ENCODE measurements at regions not wholly inside any gene's neighbourhood (a gene's known extent, or its start where the extent isn't known, plus 50 kb on each side); places are given as distances from the start of the nearest gene placed in this dataset.
"Not testable (repeated sequence)": the region's sequence is repeated elsewhere in the genome, so short reads cannot be mapped to it uniquely, and the experiment has no call there.

DNA sequence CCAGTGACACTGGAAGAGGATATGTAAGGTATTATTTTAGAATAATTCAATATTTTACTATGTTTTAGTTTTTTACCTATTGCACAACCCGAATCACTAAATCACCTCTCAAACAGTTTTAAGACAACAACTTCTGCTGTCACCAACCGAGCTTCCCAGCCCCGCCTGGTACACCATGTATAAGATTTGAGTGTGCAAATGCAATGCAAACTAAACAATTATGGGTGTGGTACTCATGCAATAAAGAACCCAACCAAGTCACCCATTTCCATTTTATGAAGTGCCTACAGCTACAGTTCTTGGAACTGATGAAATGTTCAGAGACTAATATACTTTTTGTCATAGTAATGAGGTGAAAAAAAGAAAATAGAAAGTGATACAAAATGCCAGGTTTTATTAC, 256.2 kb downstream of the TAFA4 start:
- Mint-ChIP-seq H3K4me1 (ENCODE audit: low read depth) (no peaks in the 10 kb centered on the region), H3K9me3 (no peaks in the 10 kb centered on the region), H3K27me3 (no peaks in the 10 kb centered on the region), H3K4me3 (no peak overlapping the region), H3K27ac (no peak overlapping the region), H3K36me3 (ENCODE audit: low read depth) (no peaks in the 10 kb centered on the region)
- intact Hi-C loops (cut with micrococcal nuclease): no loop called here

DNA sequence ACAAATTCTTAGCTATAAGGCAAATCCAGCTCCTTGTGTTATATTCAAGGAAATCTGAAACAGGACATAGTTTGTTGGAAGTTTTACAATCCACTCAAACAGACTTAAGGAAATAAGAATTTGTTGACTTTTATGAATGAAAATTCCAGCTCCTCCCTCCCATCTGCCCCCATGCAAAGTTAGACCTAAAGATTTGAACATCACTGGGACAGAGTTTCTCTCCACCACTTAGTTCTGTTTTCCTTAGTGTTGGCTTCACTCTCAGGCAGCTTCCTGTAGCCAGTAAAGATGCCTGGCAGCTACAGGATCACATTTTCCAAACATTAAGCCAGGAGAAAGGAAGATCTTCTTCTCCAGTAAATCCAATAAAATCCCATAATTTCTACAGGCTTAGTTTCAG, 265.0 kb downstream of the TAFA4 start:
- H3K4me3 Mint-ChIP-seq: no peak overlapping the region
- no peaks in the 10 kb centered on the region for H3K9me3 Mint-ChIP-seq
- no peak overlapping the region for H3K27ac Mint-ChIP-seq
- no peaks in the 10 kb centered on the region for H3K4me1 Mint-ChIP-seq (ENCODE audit: low read depth)
- H3K36me3 Mint-ChIP-seq (ENCODE audit: low read depth): no peaks in the 10 kb centered on the region
- intact Hi-C loops (cut with micrococcal nuclease): no loop called here
- H3K27me3 Mint-ChIP-seq: no peaks in the 10 kb centered on the region

DNA sequence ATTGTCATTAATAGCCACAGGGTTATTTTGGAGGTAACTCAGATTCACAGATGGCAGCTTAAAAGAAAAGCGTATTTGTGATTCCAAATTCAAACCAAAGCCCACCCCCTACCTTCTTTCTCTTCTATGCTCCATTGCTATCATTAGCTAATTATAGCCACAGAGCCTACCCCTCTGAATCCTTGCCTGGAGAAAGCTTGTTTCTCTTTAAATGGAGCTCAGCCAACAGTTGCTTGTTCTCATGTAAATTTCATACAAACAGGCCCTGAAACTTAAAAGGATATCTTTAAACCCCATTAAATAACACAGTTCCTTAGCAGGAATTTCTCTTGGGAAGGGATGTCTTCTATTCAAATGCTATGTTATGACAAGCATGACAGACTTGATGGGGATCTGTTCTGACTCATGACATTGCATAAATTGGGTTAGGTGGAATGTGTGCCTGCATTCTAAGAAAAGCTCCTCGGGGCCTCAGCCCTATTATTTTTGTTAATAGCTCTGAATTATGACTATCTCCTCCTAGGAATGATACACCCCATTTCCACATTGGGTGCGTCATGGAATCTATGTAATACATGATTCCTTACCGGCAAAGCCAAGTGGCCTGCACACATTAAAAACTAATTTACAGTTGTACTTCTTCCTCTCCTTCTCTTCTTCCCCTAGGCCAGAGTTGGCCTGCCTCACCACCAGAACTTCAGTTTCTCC, 265.8 kb downstream of the TAFA4 start:
- H3K4me3 Mint-ChIP-seq: no peak overlapping the region
- H3K27ac Mint-ChIP-seq: no peak overlapping the region
- H3K36me3 Mint-ChIP-seq (ENCODE audit: low read depth): no peaks in the 10 kb centered on the region
- H3K9me3 Mint-ChIP-seq: no peaks in the 10 kb centered on the region
- no peaks in the 10 kb centered on the region for H3K4me1 Mint-ChIP-seq (ENCODE audit: low read depth)
- intact Hi-C loops (cut with micrococcal nuclease): no loop called here
- H3K27me3 Mint-ChIP-seq: no peaks in the 10 kb centered on the region

DNA sequence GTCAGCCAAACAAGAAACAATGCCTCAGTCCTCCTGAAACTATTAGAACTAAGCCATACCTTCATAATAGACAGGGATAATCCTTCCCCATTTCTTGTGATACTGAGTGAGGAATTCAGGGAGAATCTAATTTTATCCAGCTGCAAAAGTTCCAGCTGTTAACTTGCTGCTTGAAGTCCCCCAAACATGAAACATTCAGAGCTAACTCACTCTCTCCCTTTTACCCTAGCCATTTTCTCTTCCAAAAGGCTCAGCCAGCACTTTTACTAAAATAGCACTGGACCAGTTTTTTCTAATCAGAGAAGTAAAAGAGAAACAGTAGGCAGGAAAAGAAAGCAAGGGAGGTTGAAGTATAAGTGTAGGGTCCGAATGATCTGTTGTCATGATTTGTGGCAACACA, 268.1 kb downstream of the TAFA4 start:
- Mint-ChIP-seq H3K36me3 (ENCODE audit: low read depth) (no peaks in the 10 kb centered on the region), H3K4me3 (no peak overlapping the region)

DNA sequence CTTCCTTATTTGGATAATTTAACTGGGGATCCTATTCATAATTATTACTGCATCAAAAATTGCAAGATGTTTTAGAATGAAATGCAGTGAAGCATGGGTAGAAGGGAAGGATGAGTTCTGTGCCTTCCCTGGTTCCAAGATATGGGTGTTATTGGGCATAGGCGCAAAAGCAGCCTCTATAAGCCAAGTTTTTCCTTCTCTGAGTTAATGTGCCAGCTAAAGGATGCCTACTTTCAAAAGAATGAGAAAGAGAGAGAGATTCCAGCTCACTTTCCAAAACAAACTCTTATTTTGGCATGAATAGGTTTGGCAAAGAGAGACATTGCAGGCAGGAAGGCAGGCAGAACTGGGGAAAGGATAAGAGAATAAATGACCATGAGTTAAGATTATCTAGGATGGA, 270.2 kb downstream of the TAFA4 start:
- H3K4me3 Mint-ChIP-seq: no peak overlapping the region
- no peaks in the 10 kb centered on the region for H3K9me3 Mint-ChIP-seq
- intact Hi-C loops (cut with micrococcal nuclease): no loop called here
- H3K27me3 Mint-ChIP-seq: no peaks in the 10 kb centered on the region
- H3K36me3 Mint-ChIP-seq (ENCODE audit: low read depth): no peaks in the 10 kb centered on the region
- H3K27ac Mint-ChIP-seq: no peak overlapping the region
- H3K4me1 Mint-ChIP-seq (ENCODE audit: low read depth): no peaks in the 10 kb centered on the region

More for the DNA sequence above, 268.1 kb downstream of the TAFA4 start:
- Mint-ChIP-seq H3K27me3 (no peaks in the 10 kb centered on the region), H3K9me3 (no peaks in the 10 kb centered on the region), H3K4me1 (ENCODE audit: low read depth) (no peaks in the 10 kb centered on the region), H3K27ac (no peak overlapping the region)
- intact Hi-C loops (cut with micrococcal nuclease): no loop called here

DNA sequence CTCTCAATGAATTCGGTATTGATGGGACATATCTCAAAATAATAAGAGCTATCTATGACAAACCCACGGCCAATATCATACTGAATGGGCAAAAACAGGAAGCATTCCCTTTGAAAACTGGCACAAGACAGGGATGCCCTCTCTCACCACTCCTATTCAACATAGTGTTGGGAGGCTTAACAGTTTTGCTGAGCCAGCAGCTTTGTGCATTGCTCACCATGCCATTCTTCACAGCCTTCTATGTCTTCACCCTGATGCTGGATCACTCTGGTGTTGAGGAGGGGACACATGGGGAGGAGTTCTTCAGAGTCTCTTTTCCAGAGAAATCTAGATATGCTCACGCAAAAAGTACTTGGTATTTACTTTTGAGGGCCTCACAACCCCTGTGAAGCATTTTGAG, 281.7 kb downstream of the TAFA4 start:
- H3K27me3 Mint-ChIP-seq; H3K4me1 Mint-ChIP-seq (ENCODE audit: low read depth); H3K4me3 Mint-ChIP-seq; intact Hi-C loops (cut with micrococcal nuclease); H3K27ac Mint-ChIP-seq; H3K36me3 Mint-ChIP-seq (ENCODE audit: low read depth); H3K9me3 Mint-ChIP-seq: not testable (repeated sequence)

DNA sequence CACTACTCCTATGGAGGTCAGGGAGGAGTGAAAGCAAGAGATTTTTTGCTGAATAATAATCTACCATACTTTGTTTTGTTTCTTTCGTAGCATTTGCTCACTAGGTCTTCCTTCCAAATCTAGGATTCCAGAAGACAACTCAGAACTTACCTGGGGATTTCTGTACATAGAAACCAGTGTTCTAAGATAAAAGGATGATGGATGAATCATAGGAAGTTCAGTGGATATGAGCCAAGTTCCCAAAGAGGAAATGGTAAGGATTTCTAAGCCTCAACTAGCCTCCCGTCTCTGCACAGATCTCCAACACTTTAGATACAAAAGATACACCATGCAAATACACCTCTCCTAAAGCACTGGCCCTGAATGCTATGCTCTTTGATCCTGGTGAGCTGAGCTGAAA, 283.9 kb downstream of the TAFA4 start:
- Mint-ChIP-seq H3K27me3 (no peaks in the 10 kb centered on the region), H3K4me1 (ENCODE audit: low read depth) (no peaks in the 10 kb centered on the region), H3K9me3 (no peaks in the 10 kb centered on the region), H3K36me3 (ENCODE audit: low read depth) (no peaks in the 10 kb centered on the region), H3K27ac (no peak overlapping the region), H3K4me3 (no peak overlapping the region)
- intact Hi-C loops (cut with micrococcal nuclease): no loop called here

DNA sequence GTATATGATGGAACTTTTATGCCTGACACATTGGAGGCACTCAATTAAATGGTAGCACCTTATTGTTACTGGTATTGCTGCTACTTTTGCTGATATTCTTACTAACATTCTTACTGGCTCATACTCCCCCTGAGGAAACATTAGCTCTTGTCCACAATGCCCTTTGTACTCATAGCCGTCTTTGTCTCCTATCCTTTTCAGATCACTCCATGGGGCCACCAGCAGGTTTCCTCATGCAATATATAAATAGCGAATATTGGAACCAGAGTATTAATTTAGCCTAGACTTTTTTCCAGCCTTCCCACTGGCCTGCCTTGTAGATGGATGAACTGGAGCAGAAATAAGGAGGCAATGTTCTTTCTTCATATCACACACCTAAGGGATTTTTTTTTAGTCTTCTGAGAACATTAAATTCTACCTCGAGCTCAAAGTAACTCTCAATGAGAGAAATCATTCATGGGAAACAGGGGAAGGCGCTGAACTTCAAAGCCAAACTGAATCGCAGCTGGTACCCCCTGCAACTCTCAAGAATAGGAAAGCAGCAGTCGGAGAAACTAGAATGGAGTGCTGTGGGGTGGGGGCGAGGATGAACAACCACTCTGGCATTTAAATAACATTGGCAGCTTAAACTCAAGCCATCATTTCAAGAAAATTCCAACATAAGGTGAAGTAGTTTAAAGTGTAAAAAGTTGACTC, 300.3 kb downstream of the TAFA4 start:
- intact Hi-C loops (cut with micrococcal nuclease): no loop called here
- H3K27ac Mint-ChIP-seq: no peak overlapping the region
- no peaks in the 10 kb centered on the region for H3K36me3 Mint-ChIP-seq (ENCODE audit: low read depth)
- no peaks in the 10 kb centered on the region for H3K27me3 Mint-ChIP-seq
- no peaks in the 10 kb centered on the region for H3K9me3 Mint-ChIP-seq
- no peaks in the 10 kb centered on the region for H3K4me1 Mint-ChIP-seq (ENCODE audit: low read depth)
- H3K4me3 Mint-ChIP-seq: no peak overlapping the region

DNA sequence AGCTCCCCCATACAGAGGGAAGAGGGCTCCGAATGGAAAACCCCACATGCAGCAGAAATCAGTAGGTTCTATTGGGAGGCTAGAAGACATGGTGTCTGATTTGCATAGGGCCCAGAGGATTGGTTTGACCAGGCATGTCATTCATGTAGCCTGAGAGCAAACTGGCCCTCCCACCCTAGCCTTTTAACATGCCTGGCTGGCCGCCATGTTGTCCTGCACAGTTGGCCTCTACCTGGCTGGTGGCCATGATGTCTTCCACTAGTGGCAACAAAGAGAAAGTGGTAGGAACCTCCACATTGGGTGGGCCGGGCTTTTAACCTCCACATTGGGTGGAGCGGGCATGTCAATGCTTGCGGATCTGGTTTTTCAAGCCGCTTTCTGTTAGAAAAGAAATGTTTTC, 312.1 kb downstream of the TAFA4 start:
- intact Hi-C loops (cut with micrococcal nuclease): no loop called here
- H3K27me3 Mint-ChIP-seq: no peaks in the 10 kb centered on the region
- no peak overlapping the region for H3K27ac Mint-ChIP-seq
- no peaks in the 10 kb centered on the region for H3K4me1 Mint-ChIP-seq (ENCODE audit: low read depth)
- H3K36me3 Mint-ChIP-seq (ENCODE audit: low read depth): no peaks in the 10 kb centered on the region
- no peak overlapping the region for H3K4me3 Mint-ChIP-seq
- no peaks in the 10 kb centered on the region for H3K9me3 Mint-ChIP-seq

DNA sequence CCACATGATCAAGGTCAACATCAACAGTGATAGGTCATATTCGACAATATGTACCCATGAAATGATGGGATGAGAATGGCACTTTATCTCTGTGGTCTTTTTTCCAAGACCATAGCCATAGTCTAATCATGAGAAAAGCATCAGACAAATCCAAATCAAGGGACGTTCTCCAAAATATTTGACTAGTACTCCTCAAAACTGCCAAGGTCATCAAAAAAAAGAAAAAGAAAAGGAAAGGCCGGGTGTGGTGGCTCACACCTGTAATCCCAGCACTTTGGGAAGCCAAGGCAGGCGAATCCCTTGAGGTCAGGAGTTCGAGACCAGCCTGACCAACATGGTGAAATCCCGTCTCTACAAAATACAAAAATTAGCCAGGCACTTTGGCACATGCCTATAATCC, 318.3 kb downstream of the TAFA4 start:
- intact Hi-C loops (cut with micrococcal nuclease): no loop called here
- no peak overlapping the region for H3K4me3 Mint-ChIP-seq

DNA sequence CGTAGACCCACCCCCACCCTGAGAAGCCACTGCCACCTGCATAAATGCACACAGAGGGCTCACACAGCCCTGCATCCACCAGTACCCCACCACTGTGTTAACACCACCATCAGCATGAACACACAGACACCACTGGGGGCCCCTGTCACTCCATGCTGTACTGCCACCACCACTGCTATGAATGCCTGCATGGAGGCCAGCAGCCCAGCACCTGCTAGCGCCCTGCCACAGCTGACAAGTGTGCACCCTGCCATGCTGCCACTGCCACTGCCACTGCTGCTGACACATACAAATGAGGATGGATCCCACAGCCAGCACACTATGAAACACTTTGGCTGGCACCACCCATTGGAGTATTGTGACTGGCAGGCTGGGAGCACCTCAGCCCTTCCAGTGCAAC, 361.0 kb downstream of the TAFA4 start:
- H3K4me1 Mint-ChIP-seq (ENCODE audit: low read depth): no peaks in the 10 kb centered on the region
- no peak overlapping the region for H3K27ac Mint-ChIP-seq
- H3K36me3 Mint-ChIP-seq (ENCODE audit: low read depth): no peaks in the 10 kb centered on the region
- intact Hi-C loops (cut with micrococcal nuclease): no loop called here
- peaks cover 18% of the 10 kb centered on the region for H3K9me3 Mint-ChIP-seq
- H3K4me3 Mint-ChIP-seq: no peak overlapping the region
- no peaks in the 10 kb centered on the region for H3K27me3 Mint-ChIP-seq

More for the DNA sequence above, 318.3 kb downstream of the TAFA4 start:
- H3K36me3 Mint-ChIP-seq (ENCODE audit: low read depth): no peaks in the 10 kb centered on the region
- no peak overlapping the region for H3K27ac Mint-ChIP-seq
- no peaks in the 10 kb centered on the region for H3K4me1 Mint-ChIP-seq (ENCODE audit: low read depth)
- H3K27me3 Mint-ChIP-seq: no peaks in the 10 kb centered on the region
- peaks cover 14% of the 10 kb centered on the region for H3K9me3 Mint-ChIP-seq

DNA sequence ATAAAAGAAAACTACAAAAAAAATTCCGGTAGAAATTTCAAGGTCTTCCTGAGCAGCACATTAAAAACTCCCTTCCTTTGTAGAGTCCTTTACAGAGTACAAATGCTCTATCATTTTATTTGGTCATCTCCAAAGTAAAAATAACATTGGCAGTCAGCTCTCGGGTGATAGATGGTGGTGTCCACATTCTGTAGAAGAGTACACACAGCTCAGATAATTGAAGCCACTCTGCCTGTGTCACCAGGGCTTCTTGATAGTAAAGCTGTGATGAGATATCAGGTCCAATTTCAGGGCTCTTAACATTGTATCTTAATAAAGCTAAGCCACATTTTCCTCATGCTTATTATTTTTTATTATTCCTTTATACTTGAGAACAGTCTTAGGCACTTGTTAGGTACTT, 371.6 kb downstream of the TAFA4 start:
- Mint-ChIP-seq H3K27me3 (no peaks in the 10 kb centered on the region), H3K27ac (no peak overlapping the region), H3K9me3 (no peaks in the 10 kb centered on the region), H3K36me3 (ENCODE audit: low read depth) (no peaks in the 10 kb centered on the region), H3K4me3 (no peak overlapping the region), H3K4me1 (ENCODE audit: low read depth) (no peaks in the 10 kb centered on the region)
- intact Hi-C loops (cut with micrococcal nuclease): no loop called here

DNA sequence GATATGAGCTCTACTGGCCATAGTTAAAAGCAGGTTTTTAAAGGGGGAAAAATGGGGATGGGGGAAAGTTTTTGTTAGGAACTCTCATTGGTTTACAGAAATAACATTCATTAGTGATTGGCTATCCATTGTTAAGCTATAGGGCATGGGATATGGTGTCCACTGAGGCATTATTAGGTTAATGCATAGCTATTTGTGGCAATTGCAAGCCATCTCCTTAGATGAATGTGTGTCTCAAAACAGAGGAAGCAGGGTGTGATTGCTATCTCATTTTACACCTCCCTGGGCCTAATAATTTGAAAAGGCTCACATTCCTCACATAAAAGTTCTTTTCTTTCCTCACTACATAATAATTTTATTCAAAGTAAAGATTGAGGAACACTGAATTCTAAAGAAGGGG, 396.6 kb downstream of the TAFA4 start:
- H3K36me3 Mint-ChIP-seq (ENCODE audit: low read depth): no peaks in the 10 kb centered on the region
- H3K27me3 Mint-ChIP-seq: no peaks in the 10 kb centered on the region
- H3K4me3 Mint-ChIP-seq: no peak overlapping the region
- intact Hi-C loops (cut with micrococcal nuclease): no loop called here
- H3K9me3 Mint-ChIP-seq: no peaks in the 10 kb centered on the region
- no peaks in the 10 kb centered on the region for H3K4me1 Mint-ChIP-seq (ENCODE audit: low read depth)
- H3K27ac Mint-ChIP-seq: no peak overlapping the region

DNA sequence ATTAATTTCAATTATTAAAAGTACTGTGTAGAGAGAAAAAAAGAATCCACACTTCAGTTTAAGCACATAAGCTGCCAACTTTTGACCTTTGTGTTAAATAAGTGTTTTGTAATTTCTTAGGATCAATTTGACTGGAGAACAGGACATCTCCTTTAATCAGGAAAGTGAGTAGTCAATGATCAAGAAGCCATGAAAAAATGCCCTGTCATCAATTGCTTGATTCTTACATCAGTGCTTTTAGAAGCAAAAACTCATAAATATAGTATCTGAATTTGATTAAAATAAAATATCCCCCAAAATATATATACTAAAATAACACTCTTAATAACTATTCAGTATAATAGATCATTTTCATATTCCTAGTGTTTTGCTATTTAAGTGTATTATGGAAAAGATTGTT, 409.0 kb downstream of the TAFA4 start:
- no peak overlapping the region for H3K4me3 Mint-ChIP-seq
- H3K27me3 Mint-ChIP-seq: no peaks in the 10 kb centered on the region
- H3K27ac Mint-ChIP-seq: no peak overlapping the region
- no peaks in the 10 kb centered on the region for H3K9me3 Mint-ChIP-seq
- no peaks in the 10 kb centered on the region for H3K4me1 Mint-ChIP-seq (ENCODE audit: low read depth)
- H3K36me3 Mint-ChIP-seq (ENCODE audit: low read depth): no peaks in the 10 kb centered on the region
- intact Hi-C loops (cut with micrococcal nuclease): no loop called here

DNA sequence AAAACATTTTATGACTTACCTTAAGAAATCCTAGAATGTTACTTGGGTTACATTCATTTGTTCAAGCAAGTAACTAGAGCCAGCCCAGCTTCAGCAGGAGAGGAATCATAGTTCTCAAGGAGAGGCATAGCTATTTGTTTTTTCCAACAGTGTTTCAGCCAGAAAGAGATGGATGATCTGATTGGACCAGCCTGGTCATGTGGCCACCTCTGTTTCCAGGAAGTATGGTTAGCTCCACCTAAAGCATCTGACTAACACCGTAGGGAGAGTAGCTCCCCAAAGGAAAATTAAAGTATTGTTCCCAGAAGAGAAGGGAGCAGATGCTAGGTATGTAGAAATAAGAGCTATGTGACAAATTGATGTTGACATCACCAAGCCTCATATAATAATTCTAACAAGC, 417.1 kb downstream of the TAFA4 start:
- no peaks in the 10 kb centered on the region for H3K36me3 Mint-ChIP-seq (ENCODE audit: low read depth)
- intact Hi-C loops (cut with micrococcal nuclease): no loop called here
- no peaks in the 10 kb centered on the region for H3K27me3 Mint-ChIP-seq
- no peak overlapping the region for H3K27ac Mint-ChIP-seq
- no peaks in the 10 kb centered on the region for H3K9me3 Mint-ChIP-seq
- no peak overlapping the region for H3K4me3 Mint-ChIP-seq
- H3K4me1 Mint-ChIP-seq (ENCODE audit: low read depth): no peaks in the 10 kb centered on the region
